ENCODE measurements at regions not wholly inside any gene's neighbourhood (a gene's known extent, or its start where the extent isn't known, plus 50 kb on each side); places are given as distances from the start of the nearest gene placed in this dataset.

GRCh38 chr7:12080006-12080405 is 131.1 kb upstream of the TMEM106B start:
- DNase-seq, result no peak

GRCh38 chr7:12085516-12085915 is 125.6 kb upstream of the TMEM106B start:
- DNase-seq, result no peak

GRCh38 chr7:12089951-12090756 is 120.9 kb upstream of the TMEM106B start:
- DNase-seq, result no peak

GRCh38 chr7:12090757-12091221 is 120.3 kb upstream of the TMEM106B start:
- DNase-seq, result no peak

GRCh38 chr7:12091231-12091630 is 119.9 kb upstream of the TMEM106B start:
- no peak for DNase-seq

- DNase-seq, result no peak
Measured at GRCh38 chr7:12092499-12093130, 118.5 kb upstream of the TMEM106B start.

- no peak for DNase-seq
Measured at GRCh38 chr7:12093365-12093764, 117.7 kb upstream of the TMEM106B start.

- DNase-seq, result no peak
Measured at GRCh38 chr7:12094365-12094921, 116.7 kb upstream of the TMEM106B start.

GRCh38 chr7:12102126-12102525 is 109.0 kb upstream of the TMEM106B start:
- no peak for DNase-seq

GRCh38 chr7:12102527-12102926 is 108.6 kb upstream of the TMEM106B start:
- DNase-seq, result no peak

GRCh38 chr7:12103948-12104347 is 107.1 kb upstream of the TMEM106B start:
- DNase-seq, result no peak

GRCh38 chr7:12107381-12107780 is 103.7 kb upstream of the TMEM106B start:
- no peak for DNase-seq

GRCh38 chr7:12107841-12108254 is 103.2 kb upstream of the TMEM106B start:
- peak; percentile 40 for DNase-seq

GRCh38 chr7:12110425-12110824 is 100.7 kb upstream of the TMEM106B start:
- no peak for DNase-seq

GRCh38 chr7:12111422-12112405 is 99.4 kb upstream of the TMEM106B start:
- DNase-seq, result peak; percentile 52

GRCh38 chr7:12117170-12117569 is 93.9 kb upstream of the TMEM106B start:
- no peak for DNase-seq

GRCh38 chr7:12119620-12120303 is 91.3 kb upstream of the TMEM106B start:
- no peak for DNase-seq

GRCh38 chr7:12120632-12121031 is 90.5 kb upstream of the TMEM106B start:
- no peak for DNase-seq

- no peak for DNase-seq
Measured at GRCh38 chr7:12123172-12123571, 87.9 kb upstream of the TMEM106B start.

GRCh38 chr7:12124028-12124427 is 87.1 kb upstream of the TMEM106B start:
- no peak for DNase-seq

GRCh38 chr7:12127455-12127854 is 83.6 kb upstream of the TMEM106B start:
- no peak for DNase-seq

Data from renal pelvis (tissue), 1 donor.